B cell (primary cell): ENCODE measurements at regions not wholly inside any gene's neighbourhood (a gene's known extent, or its start where the extent isn't known, plus 50 kb on each side); places are given as distances from the start of the nearest gene placed in this dataset.

ENCODE experiments used
- ATAC-seq: fragments of 200-7000 bp; cut with Tn5 transposase; one replicate; pipeline ENCODE4 v1.10.0; 2021; ENCODE audit warnings: low read depth, mild to moderate bottlenecking, moderate number of reproducible peaks, moderate library complexity
- CTCF ChIA-PET: fragments of 350-600 bp; sonication (Branson Sonifier 250); formaldehyde crosslinking; loops from one replicate; lab custom pipeline; 2021; ENCODE audit warnings: antibody characterized with exemption, inconsistent platforms; lab: Charles Lee
- POLR2A ChIA-PET: fragments of 350-600 bp; sonication (Branson Sonifier 250); formaldehyde crosslinking; loops from one replicate; lab custom pipeline; 2021; ENCODE audit warnings: antibody characterized with exemption; lab: Charles Lee
- DNase-seq: peaks from one replicate; pipeline ENCODE4 v3.0.0; 2013
- H2AFZ ChIP-seq: 2 replicates; pipeline ENCODE4 v1.6.1; 2012; ENCODE audit warnings: mild to moderate bottlenecking, low read depth, low read length; ENCODE audit not compliant: insufficient read depth, poor library complexity, severe bottlenecking
- H3K27ac ChIP-seq, 2 donors: 1 replicate in 1 of 2; 2 replicates in 1 of 2; pipeline ENCODE4 v1.5.1; 2012 to 2013; ENCODE audit warnings: low read length in 2 of 2, mild to moderate bottlenecking in 2 of 2, moderate library complexity in 1 of 2
- H3K27me3 ChIP-seq, 4 experiments: fragments of 200-600 bp in 1 of 4; sonication (generic) in 1 of 4; replicated peaks in 1 of 4; 1 replicate in 2 of 4; 2 replicates in 2 of 4; pipeline versions ENCODE4 v1.6.1 to v1.7.0; 2013 to 2016; ENCODE audit warnings: low read length in 3 of 4, mild to moderate bottlenecking in 2 of 4, mixed read lengths in 1 of 4, moderate library complexity in 1 of 4; ENCODE audit not compliant: insufficient read depth in 4 of 4, control insufficient read depth in 3 of 4; ENCODE audit errors: control extremely low read depth in 1 of 4
- H3K36me3 ChIP-seq, 2 experiments: replicated peaks in 1 of 2; 1 replicate in 1 of 2; 2 replicates in 1 of 2; pipeline versions ENCODE4 v1.6.1 to v1.7.1; 2013; ENCODE audit warnings: low read length in 1 of 2; ENCODE audit not compliant: insufficient read depth in 2 of 2, control insufficient read depth in 1 of 2; ENCODE audit errors: control extremely low read depth in 1 of 2, extremely low read depth in 1 of 2
- H3K4me1 ChIP-seq, 2 donors: fragments of 200-600 bp in 1 of 2; sonication (generic) in 1 of 2; 1 replicate in 1 of 2; 2 replicates in 1 of 2; pipeline versions ENCODE4 v1.5.1 to v1.6.1; 2013 to 2017; ENCODE audit warnings: low read length in 2 of 2; ENCODE audit not compliant: control insufficient read depth in 2 of 2, insufficient read depth in 2 of 2
- H3K4me2 ChIP-seq: replicated peaks from 2 replicates; pipeline ENCODE3; 2012; ENCODE audit warnings: mild to moderate bottlenecking, low read depth, low read length; ENCODE audit not compliant: poor library complexity, severe bottlenecking
- H3K4me3 ChIP-seq, 5 experiments: fragments of 200-600 bp in 1 of 5; sonication (generic) in 1 of 5; 1 replicate in 3 of 5; 2 replicates in 2 of 5; pipeline versions ENCODE4 v1.5.1 to v1.7.0; 2011 to 2016; ENCODE audit warnings: low read length in 4 of 5, mild to moderate bottlenecking in 4 of 5, low read depth in 2 of 5, control low read depth in 1 of 5, moderate library complexity in 1 of 5; ENCODE audit not compliant: insufficient read depth in 1 of 5; ENCODE audit errors: control extremely low read depth in 1 of 5, extremely low read depth in 1 of 5
- H3K79me2 ChIP-seq: fragments of 200-600 bp; sonication (generic); one replicate; pipeline ENCODE4 v1.6.0; 2016; ENCODE audit warnings: low read length; ENCODE audit not compliant: control insufficient read depth, insufficient read depth
- H3K9ac ChIP-seq: fragments of 200-600 bp; sonication (generic); 2 replicates; pipeline ENCODE4 v1.6.1; 2017; ENCODE audit warnings: mild to moderate bottlenecking, low read length, moderate library complexity
- H3K9me3 ChIP-seq, 3 donors: one replicate each; pipeline versions ENCODE4 v1.6.1 to v1.7.1; 2013; ENCODE audit warnings: low read length in 2 of 3; ENCODE audit not compliant: control insufficient read depth in 2 of 3, insufficient read depth in 1 of 3; ENCODE audit errors: control extremely low read depth in 1 of 3
- H4K20me1 ChIP-seq: 2 replicates; pipeline ENCODE4 v1.6.0; 2012; ENCODE audit warnings: mild to moderate bottlenecking, low read length; ENCODE audit not compliant: insufficient read depth, control insufficient read depth, poor library complexity, severe bottlenecking
- H3K27ac Mint-ChIP-seq: one replicate; pipeline ENCODE4 v1.8.0; 2021; ENCODE audit warnings: mixed read lengths
- H3K27me3 Mint-ChIP-seq: one replicate; pipeline ENCODE4 v1.8.0; 2021; ENCODE audit warnings: mixed read lengths
- H3K4me1 Mint-ChIP-seq: one replicate; pipeline ENCODE4 v1.8.0; 2021; ENCODE audit warnings: mixed read lengths
- H3K4me3 Mint-ChIP-seq: one replicate; pipeline ENCODE4 v1.8.0; 2021; ENCODE audit warnings: mixed read lengths
- H3K9me3 Mint-ChIP-seq: one replicate; pipeline ENCODE4 v1.8.0; 2022; ENCODE audit warnings: mixed read lengths; ENCODE audit not compliant: insufficient read depth
- EZH2 ChIP-seq: IDR thresholded peaks from 2 replicates; pipeline ENCODE4 v1.6.1; 2012; ENCODE audit warnings: borderline replicate concordance, low read depth, mild to moderate bottlenecking, moderate library complexity, low read length; ENCODE audit not compliant: insufficient read depth, poor library complexity, severe bottlenecking
- WGBS: methylation state at CpG from one replicate; pipeline ENCODE4 v1.1.5; 2013; ENCODE audit warnings: missing lambda C conversion rate; ENCODE audit not compliant: insufficient coverage; 5-methylcytosine and 5-hydroxymethylcytosine counted together
- intact Hi-C: fragments of 100-400 bp; cut with micrococcal nuclease; formaldehyde crosslinking; loops from one replicate; pipeline ENCODE4 v1.10.0; 2022
- TF ChIP-seq, protein P1 (sequence below): fragments of 200-600 bp; IDR thresholded peaks from one replicate; pipeline ENCODE4 v1.8.0; 2022; ENCODE audit warnings: antibody characterized with exemption, mild to moderate bottlenecking

DNA sequence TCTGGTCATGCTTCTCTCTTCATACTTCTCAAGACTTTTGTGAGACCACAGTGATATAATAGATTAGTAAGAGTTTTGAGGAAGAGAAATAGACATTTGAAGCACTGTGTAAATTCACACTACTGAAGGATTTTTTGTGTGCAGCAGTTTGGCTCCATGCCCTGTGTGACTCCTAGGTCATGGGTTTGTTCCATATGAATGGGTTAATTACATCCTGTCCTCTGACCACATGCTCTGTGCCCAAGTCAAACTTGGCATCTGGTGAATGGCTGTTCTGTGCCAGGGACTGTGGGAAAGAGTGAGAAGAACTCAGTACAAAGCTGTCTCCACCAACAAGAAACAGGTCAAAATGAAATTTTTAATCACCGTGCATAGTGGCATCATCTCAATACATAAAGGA lies 304.0 kb downstream of the LNPK start:
- Histone ChIP-seq H4K20me1 (no peaks in the 10 kb centered on the region), H3K9ac (no peak overlapping the region), H3K4me2 (no peak overlapping the region), H3K9me3 (no peaks in the 10 kb centered on the region), H3K4me1 (no peaks in the 10 kb centered on the region), H3K36me3 (no peaks in the 10 kb centered on the region), H3K79me2 (no peaks in the 10 kb centered on the region), H3K4me3 (no peak overlapping the region), H2AFZ (no peak overlapping the region), H3K27ac (no peak overlapping the region), H3K27me3 (no peaks in the 10 kb centered on the region)
- WGBS, result no CpG with 5 or more reads among the region's 1 CpG
- Mint-ChIP-seq H3K4me1 (no peaks in the 10 kb centered on the region), H3K27ac (no peak overlapping the region), H3K27me3 (peaks cover 11% of the 10 kb centered on the region), H3K4me3 (no peak overlapping the region), H3K9me3 (no peaks in the 10 kb centered on the region)
- TF ChIP-seq EZH2, result no peak
- TF ChIP-seq, protein P1, sequence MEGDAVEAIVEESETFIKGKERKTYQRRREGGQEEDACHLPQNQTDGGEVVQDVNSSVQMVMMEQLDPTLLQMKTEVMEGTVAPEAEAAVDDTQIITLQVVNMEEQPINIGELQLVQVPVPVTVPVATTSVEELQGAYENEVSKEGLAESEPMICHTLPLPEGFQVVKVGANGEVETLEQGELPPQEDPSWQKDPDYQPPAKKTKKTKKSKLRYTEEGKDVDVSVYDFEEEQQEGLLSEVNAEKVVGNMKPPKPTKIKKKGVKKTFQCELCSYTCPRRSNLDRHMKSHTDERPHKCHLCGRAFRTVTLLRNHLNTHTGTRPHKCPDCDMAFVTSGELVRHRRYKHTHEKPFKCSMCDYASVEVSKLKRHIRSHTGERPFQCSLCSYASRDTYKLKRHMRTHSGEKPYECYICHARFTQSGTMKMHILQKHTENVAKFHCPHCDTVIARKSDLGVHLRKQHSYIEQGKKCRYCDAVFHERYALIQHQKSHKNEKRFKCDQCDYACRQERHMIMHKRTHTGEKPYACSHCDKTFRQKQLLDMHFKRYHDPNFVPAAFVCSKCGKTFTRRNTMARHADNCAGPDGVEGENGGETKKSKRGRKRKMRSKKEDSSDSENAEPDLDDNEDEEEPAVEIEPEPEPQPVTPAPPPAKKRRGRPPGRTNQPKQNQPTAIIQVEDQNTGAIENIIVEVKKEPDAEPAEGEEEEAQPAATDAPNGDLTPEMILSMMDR, result no peak
- ATAC-seq (no peak), DNase-seq (no peak)
- intact Hi-C loops, result no loop called here
- POLR2A ChIA-PET, result no interaction called here
- CTCF ChIA-PET, result interaction anchor here (1.3 kb wide), 1 partner anchor 12 kb away, joined by 5 read pairs; no protein-coding TSS in a partner anchor

DNA sequence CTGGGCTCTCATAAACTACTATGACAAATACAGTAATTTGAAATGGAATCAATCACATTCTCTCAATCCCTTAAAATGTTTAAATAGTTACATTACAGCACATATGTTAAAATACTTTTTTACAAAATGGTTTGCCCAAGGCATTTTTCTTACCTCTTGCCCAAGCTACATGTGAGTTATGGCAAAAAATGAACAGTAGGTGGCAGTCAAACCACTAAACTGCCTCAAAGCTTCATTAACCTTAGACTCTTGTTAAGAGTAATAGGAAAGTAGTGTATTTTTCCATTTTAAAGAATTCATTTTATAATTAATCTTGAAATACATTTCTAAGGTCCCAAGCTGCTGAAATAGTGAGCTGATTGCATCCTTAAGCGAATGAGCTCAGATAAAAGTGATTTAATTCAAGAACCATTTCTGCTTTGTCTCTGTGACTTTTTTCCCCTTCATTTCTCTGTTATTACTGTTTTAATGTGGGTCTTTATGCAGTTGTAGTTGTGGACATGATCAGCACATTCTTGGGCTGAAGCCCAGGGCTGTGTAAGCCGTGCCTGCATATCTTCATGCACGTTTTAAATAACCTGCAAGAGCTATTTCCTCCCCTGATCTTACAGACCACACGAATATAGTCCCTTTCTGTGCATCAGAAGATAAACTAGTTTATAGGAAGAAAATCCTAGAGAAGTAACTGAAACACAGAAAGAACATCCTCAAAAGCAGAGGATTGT lies 311.8 kb downstream of the LNPK start:
- no peaks in the 10 kb centered on the region for H3K27me3 ChIP-seq
- Mint-ChIP-seq H3K27me3 (peaks cover 4% of the 10 kb centered on the region), H3K4me3 (no peak overlapping the region), H3K27ac (no peak overlapping the region), H3K4me1 (no peaks in the 10 kb centered on the region), H3K9me3 (no peaks in the 10 kb centered on the region)
- no peak for ATAC-seq
- no peaks in the 10 kb centered on the region for H3K4me1 ChIP-seq
- no peaks in the 10 kb centered on the region for H3K9me3 ChIP-seq
- no CpG with 5 or more reads among the region's 4 CpGs for WGBS
- TF ChIP-seq EZH2, result no peak
- TF ChIP-seq, protein P1, result peak; percentile 77
- CTCF ChIA-PET, result interaction anchor here (0.8 to 6.4 kb wide), 13 partner anchors 8 to 1458 kb away, joined by 3 to 72 read pairs (median 4); partner anchors contain the start of gene HOXD12
- H3K79me2 ChIP-seq, result no peaks in the 10 kb centered on the region
- H3K4me2 ChIP-seq, result no peak overlapping the region
- H3K27ac ChIP-seq, result no peak overlapping the region
- intact Hi-C loops, result loop anchor here (5.0 kb wide), 2 partner anchors 962 to 1457 kb away; no protein-coding TSS in a partner anchor
- H3K9ac ChIP-seq, result no peak overlapping the region
- no peaks in the 10 kb centered on the region for H4K20me1 ChIP-seq
- POLR2A ChIA-PET, result no interaction called here
- no peak overlapping the region for H2AFZ ChIP-seq
- peak; percentile 48 for DNase-seq
- no peak overlapping the region for H3K4me3 ChIP-seq
- H3K36me3 ChIP-seq, result no peaks in the 10 kb centered on the region
